K562 (cell line): ENCODE measurements at regions not wholly inside any gene's neighbourhood (a gene's known extent, or its start where the extent isn't known, plus 50 kb on each side); places are given as distances from the start of the nearest gene placed in this dataset.

Experiments used
- ETV5 ChIP-seq: sonication (generic); formaldehyde crosslinking; IDR thresholded peaks from 2 replicates; pipeline ENCODE4 v1.4.0; 2020; ENCODE audit warnings: low read depth, mild to moderate bottlenecking, missing genetic modification reagents
- FOXA1 ChIP-seq: fragments of 450-650 bp; IDR thresholded peaks from 2 replicates; pipeline ENCODE4 v1.6.1; 2016; ENCODE audit warnings: mild to moderate bottlenecking, borderline replicate concordance
- FOXJ3 ChIP-seq: sonication (generic); formaldehyde crosslinking; IDR thresholded peaks from 2 replicates; pipeline ENCODE4 v1.4.0; 2020; ENCODE audit warnings: mild to moderate bottlenecking, missing genetic modification reagents
- NR2F6 ChIP-seq: fragments of 450-650 bp; formaldehyde crosslinking; IDR thresholded peaks from 2 replicates; pipeline ENCODE4 v1.4.0; 2020; ENCODE audit warnings: mild to moderate bottlenecking
- PBX2 ChIP-seq, 2 experiments: IDR thresholded peaks in 1 of 2; conservative IDR thresholded peaks in 1 of 2; 2 replicates each; pipeline ENCODE4 v1.6.1; 2016; ENCODE audit warnings: low read depth in 2 of 2, mild to moderate bottlenecking in 1 of 2, missing compliant biosample characterization in 1 of 2, missing genetic modification characterization in 1 of 2, moderate library complexity in 1 of 2
- PTRF ChIP-seq: fragments of 450-650 bp; IDR thresholded peaks from 2 replicates; pipeline ENCODE4 v1.6.1; 2016; ENCODE audit warnings: mild to moderate bottlenecking, missing genetic modification characterization, missing compliant biosample characterization
- STAT5A ChIP-seq: IDR thresholded peaks from 2 replicates; pipeline ENCODE4 v1.6.1; 2012; ENCODE audit warnings: low read length, inconsistent platforms, borderline replicate concordance

- TF ChIP-seq PTRF (no peak), FOXJ3 (CRISPR knock-in tag) (no peak), FOXA1 (no peak), PBX2 (CRISPR knock-in tag; IDR thresholded peaks at IDR 0.05; ENCODE audit: low read depth) (no peak), PBX2 (tag; conservative IDR thresholded peaks at IDR 0.05; ENCODE audit: low read depth) (peak; percentile 60), ETV5 (CRISPR knock-in tag) (no peak), STAT5A (no peak), NR2F6 (CRISPR knock-in tag) (no peak)
Measured at GRCh38 chr12:102533483-102534215, 53.3 kb upstream of the IGF1 start (continued).
